ENCODE measurements at regions not wholly inside any gene's neighbourhood (a gene's known extent, or its start where the extent isn't known, plus 50 kb on each side); places are given as distances from the start of the nearest gene placed in this dataset.

DNA sequence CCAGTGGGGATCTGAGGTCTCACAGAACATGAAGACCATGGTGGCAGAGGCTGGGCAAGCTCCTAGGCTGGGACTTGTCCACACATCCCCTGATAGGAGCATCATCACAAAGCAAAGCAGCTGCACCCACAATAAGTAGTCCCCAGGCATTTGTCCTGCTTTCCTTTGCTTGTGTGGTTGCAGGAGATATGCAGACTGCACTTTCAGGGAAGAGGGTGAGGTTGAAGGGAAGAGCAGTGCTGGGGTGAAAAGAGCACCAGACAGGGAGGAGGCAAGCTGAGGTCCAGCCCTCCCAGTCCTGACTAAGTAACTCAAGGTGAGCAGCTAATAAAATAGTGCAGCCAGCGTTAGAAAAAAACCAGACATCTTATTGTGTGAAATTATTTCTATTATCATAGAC, 383.6 kb downstream of the UQCRFS1 start:
- TF ChIP-seq, protein P1, sequence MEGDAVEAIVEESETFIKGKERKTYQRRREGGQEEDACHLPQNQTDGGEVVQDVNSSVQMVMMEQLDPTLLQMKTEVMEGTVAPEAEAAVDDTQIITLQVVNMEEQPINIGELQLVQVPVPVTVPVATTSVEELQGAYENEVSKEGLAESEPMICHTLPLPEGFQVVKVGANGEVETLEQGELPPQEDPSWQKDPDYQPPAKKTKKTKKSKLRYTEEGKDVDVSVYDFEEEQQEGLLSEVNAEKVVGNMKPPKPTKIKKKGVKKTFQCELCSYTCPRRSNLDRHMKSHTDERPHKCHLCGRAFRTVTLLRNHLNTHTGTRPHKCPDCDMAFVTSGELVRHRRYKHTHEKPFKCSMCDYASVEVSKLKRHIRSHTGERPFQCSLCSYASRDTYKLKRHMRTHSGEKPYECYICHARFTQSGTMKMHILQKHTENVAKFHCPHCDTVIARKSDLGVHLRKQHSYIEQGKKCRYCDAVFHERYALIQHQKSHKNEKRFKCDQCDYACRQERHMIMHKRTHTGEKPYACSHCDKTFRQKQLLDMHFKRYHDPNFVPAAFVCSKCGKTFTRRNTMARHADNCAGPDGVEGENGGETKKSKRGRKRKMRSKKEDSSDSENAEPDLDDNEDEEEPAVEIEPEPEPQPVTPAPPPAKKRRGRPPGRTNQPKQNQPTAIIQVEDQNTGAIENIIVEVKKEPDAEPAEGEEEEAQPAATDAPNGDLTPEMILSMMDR (IDR thresholded peaks at IDR 0.05) = no peak
- no peak for TF ChIP-seq POLR2A (IDR thresholded peaks at IDR 0.05)
